ENCODE measurements at regions not wholly inside any gene's neighbourhood (a gene's known extent, or its start where the extent isn't known, plus 50 kb on each side); places are given as distances from the start of the nearest gene placed in this dataset.

DNA sequence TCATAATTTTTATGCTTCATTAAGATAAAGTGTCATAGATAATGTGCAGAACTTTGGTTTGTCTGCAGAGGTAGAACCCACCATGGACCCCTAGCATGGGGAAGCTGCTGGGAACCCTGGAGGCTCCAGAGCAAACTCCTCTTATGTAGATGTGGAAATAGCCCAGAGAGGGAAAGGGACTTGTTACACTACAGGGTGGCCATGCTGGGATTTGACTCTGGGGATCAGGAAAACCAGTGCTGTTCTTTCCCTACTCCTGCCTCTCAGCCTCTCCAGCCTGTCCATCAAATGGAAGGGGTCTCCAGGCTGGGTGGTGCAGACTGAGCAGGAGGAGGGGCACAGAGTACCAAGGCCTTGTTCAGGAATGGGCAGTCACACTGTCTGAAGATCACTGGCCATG is 54.2 kb downstream of the MSX1 start:
- H3K9me3 Mint-ChIP-seq: peaks cover 5% of the 10 kb centered on the region
- H3K36me3 Mint-ChIP-seq (ENCODE audit: low read depth): no peaks in the 10 kb centered on the region
- H3K27ac Mint-ChIP-seq (ENCODE audit: unreplicated experiment): no peak overlapping the region
- no peak for DNase-seq (ENCODE audit: low read depth, low spot score)
- H3K4me3 Mint-ChIP-seq: no peak overlapping the region
- TF ChIP-seq, protein P1, sequence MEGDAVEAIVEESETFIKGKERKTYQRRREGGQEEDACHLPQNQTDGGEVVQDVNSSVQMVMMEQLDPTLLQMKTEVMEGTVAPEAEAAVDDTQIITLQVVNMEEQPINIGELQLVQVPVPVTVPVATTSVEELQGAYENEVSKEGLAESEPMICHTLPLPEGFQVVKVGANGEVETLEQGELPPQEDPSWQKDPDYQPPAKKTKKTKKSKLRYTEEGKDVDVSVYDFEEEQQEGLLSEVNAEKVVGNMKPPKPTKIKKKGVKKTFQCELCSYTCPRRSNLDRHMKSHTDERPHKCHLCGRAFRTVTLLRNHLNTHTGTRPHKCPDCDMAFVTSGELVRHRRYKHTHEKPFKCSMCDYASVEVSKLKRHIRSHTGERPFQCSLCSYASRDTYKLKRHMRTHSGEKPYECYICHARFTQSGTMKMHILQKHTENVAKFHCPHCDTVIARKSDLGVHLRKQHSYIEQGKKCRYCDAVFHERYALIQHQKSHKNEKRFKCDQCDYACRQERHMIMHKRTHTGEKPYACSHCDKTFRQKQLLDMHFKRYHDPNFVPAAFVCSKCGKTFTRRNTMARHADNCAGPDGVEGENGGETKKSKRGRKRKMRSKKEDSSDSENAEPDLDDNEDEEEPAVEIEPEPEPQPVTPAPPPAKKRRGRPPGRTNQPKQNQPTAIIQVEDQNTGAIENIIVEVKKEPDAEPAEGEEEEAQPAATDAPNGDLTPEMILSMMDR (conservative IDR thresholded peaks at IDR 0.05): no peak
- H3K27me3 Mint-ChIP-seq (ENCODE audit: low read depth): peaks cover 45% of the 10 kb centered on the region
- no peaks in the 10 kb centered on the region for H3K4me1 Mint-ChIP-seq

- DNase-seq (ENCODE audit: low read depth, low spot score): no peak
- Mint-ChIP-seq H3K4me1 (no peaks in the 10 kb centered on the region), H3K36me3 (ENCODE audit: low read depth) (no peaks in the 10 kb centered on the region), H3K4me3 (no peak overlapping the region), H3K27ac (ENCODE audit: unreplicated experiment) (no peak overlapping the region), H3K9me3 (peaks cover 5% of the 10 kb centered on the region), H3K27me3 (ENCODE audit: low read depth) (peaks cover 39% of the 10 kb centered on the region)
- TF ChIP-seq, protein P1 (conservative IDR thresholded peaks at IDR 0.05): no peak
These were observed 54.8 kb downstream of the MSX1 start for GRCh38 chr4:4914059-4914820.

DNA sequence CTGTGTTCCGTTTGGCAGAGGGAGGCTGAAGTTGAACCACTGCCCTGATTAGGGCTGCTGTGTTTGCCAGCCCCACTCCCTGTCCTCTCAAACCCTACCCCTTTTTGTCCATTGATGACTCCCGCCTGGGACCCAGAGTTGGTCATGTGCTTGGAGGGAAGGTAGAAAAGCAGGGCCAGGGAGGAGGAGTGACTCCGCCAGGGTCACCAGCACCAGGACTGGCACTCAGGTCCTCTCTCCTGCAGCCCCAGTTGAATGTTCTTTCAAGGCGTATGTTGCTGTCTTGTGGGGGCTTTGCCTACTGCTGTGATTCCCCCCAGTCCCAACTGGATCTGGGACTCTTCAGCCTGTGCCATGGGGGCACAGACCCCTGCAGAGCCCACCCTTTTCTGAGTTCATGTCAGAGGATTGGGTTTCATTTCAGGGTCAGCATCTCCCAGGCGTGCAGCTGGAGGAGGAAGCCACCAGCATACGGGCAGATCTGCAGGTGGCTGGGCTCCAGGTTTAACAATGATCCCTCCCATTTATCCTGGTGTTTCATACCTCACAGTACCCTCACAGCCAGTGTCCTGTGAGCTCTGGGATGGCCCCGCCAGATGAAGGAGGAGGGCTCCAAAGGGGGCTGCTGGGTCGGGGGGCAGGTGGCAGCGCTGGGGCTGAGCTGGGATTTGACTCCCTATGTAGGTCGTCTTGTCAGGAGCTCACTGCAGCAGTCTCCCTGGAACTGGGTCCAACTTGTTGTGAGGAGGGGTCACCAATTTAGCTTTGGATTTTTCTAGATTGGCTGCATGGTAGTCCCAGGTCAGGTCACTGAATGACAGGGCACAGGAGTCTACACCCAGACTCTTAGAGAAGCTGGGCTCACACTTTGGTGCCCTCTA is 55.7 kb downstream of the MSX1 start:
- no peak overlapping the region for H3K27ac Mint-ChIP-seq (ENCODE audit: unreplicated experiment)
- H3K4me1 Mint-ChIP-seq: no peaks in the 10 kb centered on the region
- no peak overlapping the region for H3K4me3 Mint-ChIP-seq
- H3K27me3 Mint-ChIP-seq (ENCODE audit: low read depth): peaks cover 30% of the 10 kb centered on the region
- peaks cover 5% of the 10 kb centered on the region for H3K9me3 Mint-ChIP-seq
- no peak for DNase-seq (ENCODE audit: low read depth, low spot score)
- TF ChIP-seq, protein P1 (conservative IDR thresholded peaks at IDR 0.05): no peak
- H3K36me3 Mint-ChIP-seq (ENCODE audit: low read depth): no peaks in the 10 kb centered on the region

GRCh38 chr4:4918067-4918466 is 58.6 kb downstream of the MSX1 start:
- DNase-seq (ENCODE audit: low read depth, low spot score): no peak
- TF ChIP-seq, protein P1 (conservative IDR thresholded peaks at IDR 0.05): no peak
- Mint-ChIP-seq H3K4me3 (no peak overlapping the region), H3K27ac (ENCODE audit: unreplicated experiment) (no peak overlapping the region), H3K9me3 (no peaks in the 10 kb centered on the region), H3K36me3 (ENCODE audit: low read depth) (no peaks in the 10 kb centered on the region), H3K27me3 (ENCODE audit: low read depth) (peaks cover 21% of the 10 kb centered on the region), H3K4me1 (no peaks in the 10 kb centered on the region)

DNA sequence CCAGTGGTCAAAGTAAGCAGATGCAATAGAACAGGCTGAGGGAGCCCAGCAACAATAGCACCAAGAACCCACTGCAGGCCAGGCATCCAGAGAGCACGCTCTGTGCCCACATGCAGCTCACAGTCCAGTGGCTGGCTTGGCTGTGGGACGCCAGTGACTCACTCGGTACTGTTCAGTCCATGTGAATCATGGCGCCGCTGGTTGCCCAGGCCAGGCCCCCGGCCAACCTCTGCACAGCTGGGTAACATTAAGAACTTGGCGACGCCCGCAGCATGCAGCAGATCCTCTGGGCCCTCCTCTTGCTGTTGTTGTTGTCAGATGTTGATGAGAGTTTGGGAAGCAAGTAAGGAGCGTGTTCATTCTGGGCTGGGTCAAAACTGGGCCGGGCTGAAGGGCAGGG is 60.5 kb downstream of the MSX1 start:
- H3K36me3 Mint-ChIP-seq (ENCODE audit: low read depth): no peaks in the 10 kb centered on the region
- H3K4me3 Mint-ChIP-seq: no peak overlapping the region
- no peak overlapping the region for H3K27ac Mint-ChIP-seq (ENCODE audit: unreplicated experiment)
- no peak for DNase-seq (ENCODE audit: low read depth, low spot score)
- no peaks in the 10 kb centered on the region for H3K4me1 Mint-ChIP-seq
- H3K27me3 Mint-ChIP-seq (ENCODE audit: low read depth): peaks cover 24% of the 10 kb centered on the region
- TF ChIP-seq, protein P1 (conservative IDR thresholded peaks at IDR 0.05): no peak
- peaks cover 5% of the 10 kb centered on the region for H3K9me3 Mint-ChIP-seq

Data from neural crest cell (in vitro differentiated cells).